GM12873 (cell line): ENCODE measurements at regions not wholly inside any gene's neighbourhood (a gene's known extent, or its start where the extent isn't known, plus 50 kb on each side); places are given as distances from the start of the nearest gene placed in this dataset.

ENCODE experiments used
- TF ChIP-seq, protein P1 (sequence below): IDR thresholded peaks from 2 replicates; pipeline ENCODE4 v1.5.1; 2012; ENCODE audit warnings: low read depth, mild to moderate bottlenecking, moderate library complexity, low read length, control low read depth; ENCODE audit not compliant: insufficient read depth; ENCODE audit errors: missing control alignments

DNA sequence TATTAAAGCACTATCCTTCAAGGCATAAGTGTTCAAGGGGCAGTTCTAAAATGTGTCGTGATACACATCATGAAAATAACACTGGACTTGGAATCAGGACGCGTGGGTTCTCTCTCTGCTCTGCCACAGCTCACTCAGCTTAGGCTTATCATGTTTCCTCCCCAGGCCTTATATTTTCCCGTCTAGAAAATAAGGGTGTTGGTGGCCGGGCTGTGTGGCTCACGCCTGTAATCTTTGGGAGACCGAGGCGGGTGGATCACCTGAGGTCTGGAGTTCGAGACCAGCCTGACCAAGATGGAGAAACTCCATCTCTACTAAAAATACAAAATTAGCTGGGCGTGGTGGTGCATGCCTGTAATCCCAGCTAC, 223.0 kb downstream of the OPA1 start:
- TF ChIP-seq, protein P1, sequence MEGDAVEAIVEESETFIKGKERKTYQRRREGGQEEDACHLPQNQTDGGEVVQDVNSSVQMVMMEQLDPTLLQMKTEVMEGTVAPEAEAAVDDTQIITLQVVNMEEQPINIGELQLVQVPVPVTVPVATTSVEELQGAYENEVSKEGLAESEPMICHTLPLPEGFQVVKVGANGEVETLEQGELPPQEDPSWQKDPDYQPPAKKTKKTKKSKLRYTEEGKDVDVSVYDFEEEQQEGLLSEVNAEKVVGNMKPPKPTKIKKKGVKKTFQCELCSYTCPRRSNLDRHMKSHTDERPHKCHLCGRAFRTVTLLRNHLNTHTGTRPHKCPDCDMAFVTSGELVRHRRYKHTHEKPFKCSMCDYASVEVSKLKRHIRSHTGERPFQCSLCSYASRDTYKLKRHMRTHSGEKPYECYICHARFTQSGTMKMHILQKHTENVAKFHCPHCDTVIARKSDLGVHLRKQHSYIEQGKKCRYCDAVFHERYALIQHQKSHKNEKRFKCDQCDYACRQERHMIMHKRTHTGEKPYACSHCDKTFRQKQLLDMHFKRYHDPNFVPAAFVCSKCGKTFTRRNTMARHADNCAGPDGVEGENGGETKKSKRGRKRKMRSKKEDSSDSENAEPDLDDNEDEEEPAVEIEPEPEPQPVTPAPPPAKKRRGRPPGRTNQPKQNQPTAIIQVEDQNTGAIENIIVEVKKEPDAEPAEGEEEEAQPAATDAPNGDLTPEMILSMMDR = no peak

DNA sequence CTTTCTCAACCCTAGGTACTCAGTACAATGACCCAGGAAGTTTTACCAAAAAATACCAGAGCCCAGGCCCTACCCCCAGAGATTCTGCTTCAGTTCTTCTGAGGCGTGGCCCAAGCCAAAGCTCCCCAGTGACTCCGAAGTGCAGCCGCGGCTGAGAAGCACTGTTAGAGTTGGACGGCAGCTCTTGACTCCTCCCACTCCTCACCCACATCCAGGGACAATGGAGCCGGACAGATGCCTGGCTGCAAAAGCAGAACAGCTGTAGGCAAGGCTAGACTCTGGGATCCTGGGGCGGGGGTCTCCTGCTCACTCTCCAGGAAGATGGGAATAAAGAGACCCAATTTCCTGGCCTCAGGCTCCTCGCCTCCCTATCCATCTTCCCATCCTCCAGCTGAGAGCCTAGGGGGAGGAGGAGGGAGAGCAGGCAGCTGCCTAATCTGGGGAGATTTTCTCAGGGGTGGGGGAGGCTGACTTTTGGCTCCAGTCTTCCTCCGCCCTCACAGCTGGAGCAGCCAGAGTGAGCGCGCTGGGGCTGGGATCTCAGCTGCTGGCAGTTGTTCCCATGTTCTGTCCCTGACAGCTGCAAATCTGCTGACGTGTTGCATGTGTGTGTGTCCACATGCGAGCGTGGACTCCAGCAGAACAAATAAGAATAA, 223.8 kb downstream of the OPA1 start:
- TF ChIP-seq, protein P1 = no peak

DNA sequence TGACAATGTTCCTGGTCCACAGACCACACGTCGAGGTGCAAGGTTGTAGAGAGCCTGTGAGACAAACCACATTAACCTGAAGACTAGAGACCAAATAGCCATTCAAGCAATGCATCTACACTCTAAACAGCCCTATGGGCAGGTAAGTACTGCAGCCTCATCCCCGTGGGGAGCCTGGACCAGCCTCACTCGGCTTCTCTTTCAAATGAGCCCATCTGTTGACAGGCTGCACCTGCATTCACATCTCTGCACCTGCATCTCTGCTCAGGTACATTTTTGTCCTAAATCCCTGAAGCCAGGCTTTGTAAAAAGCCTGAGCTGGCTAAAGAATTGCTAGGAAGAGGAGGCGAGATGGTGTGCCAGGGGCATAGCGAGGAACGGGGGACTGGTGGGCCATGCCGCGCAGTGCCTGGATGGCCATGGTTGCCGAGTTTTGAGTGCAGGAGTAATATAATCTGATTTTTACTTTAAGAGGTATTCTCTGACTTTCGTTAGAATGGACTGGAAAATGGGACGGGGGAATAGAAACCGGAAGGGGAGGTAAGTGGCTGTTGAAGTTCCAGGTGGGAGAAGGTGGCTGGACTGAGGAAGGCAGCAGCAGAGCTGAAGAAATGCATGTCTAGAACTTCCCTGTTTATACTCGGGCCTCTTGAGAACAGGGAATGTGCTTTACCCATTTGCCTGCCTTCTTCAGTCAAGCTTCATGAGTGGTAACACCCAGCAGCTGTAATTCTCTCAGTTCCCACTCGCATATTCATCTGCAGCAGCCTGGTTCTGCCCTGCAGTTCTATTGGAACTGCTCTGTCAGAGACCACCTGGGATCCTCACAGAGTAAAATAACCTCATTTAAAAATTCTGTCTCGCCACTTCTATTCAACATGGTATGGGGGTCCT, 226.4 kb downstream of the OPA1 start:
- TF ChIP-seq, protein P1 = no peak

DNA sequence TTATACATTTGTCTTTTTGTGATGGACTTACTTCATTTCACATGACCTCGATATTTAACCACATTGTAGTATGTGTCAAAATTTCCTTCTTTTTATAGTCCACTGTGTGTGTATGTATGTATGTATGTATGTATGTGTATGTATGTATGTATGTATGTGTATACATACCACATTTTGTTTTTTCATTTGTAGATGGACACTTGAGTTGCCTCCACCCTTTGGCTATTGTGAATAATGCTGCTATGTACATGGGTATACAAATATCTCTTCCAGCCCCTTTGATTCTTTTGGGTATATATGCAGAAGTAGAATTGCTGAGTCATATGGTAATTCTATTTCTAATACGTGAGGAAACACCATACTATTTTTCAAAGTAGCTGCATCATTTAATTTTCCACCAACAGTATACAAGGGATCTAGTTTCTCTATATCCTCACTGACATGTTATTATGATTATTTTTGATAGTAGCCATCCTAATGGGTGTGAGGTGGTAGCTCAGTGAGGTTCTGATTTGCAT, 228.2 kb downstream of the OPA1 start:
- TF ChIP-seq, protein P1 = no peak

DNA sequence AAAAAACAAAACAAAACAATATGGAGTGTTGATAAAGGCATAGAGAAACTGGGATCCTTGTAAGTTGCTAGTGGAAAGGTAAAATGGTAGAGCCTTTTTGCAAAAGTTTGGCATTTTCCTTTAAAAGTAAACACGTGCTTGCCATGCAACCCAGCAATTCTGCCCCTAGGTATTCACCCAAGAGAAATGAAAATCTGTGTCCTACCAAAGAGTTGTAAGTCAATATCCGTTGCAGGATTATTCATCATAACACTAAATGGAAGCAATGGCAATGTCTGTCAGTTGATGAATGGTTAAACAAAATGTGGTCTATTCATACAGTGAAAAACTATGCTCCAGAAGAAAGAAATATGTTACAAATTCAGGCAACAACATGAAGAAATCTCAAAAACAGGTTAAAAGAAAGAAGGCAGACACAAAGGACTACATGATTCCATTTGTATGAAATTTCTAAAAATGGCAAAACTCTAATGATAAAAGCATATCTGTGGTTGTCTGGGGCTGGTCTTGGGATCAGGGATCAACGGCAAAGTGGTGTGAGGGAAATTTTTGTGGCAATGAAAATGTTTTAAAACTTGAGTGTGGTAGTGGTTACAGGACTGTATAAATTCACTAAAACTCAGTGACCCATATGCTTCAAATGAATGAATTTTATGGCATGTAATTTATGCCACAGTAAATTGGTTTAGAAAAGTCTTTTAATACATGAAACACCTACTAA, 229.6 kb downstream of the OPA1 start:
- TF ChIP-seq, protein P1 = no peak

DNA sequence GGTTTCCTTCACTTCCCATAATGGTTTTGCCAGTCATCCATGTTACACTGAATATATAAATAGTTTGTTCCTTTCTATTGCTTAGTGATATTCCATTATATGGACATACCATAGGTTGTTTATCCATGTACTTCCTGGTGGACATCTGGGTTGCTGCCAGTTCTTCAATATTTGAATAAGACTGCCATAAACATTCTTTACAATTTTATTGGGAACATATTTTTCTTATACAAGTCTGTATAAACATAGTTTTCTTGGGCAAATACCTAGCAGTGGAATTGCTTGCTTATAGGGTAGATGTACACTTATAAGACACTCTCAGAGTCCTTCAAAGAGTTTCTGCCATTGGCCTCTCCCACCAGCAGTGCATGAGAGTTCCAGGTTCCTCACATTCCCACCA, 231.4 kb downstream of the OPA1 start:
- TF ChIP-seq, protein P1 = no peak

DNA sequence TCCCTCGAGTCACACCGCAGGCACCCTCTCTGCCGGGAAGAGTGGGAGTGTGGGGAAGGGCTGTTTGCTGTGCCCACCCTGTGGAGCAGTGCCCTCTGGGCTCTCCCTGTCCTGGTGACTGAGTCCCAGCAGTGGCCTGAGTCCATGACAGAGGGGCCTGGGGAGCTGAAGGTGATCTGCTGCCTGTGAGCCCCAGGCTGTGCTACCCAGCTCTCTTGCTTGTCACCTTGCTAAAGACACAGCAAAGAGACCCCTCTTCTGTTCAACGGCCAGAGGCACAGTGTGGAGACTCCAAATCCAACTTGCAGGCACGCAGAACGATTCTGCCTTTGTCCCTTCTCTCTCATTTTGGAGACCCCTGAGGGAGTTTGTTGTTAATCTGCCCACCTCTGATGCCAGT, 232.6 kb downstream of the OPA1 start:
- TF ChIP-seq, protein P1 = no peak
